Tibial nerve (tissue), 3 donors: ENCODE measurements at regions not wholly inside any gene's neighbourhood (a gene's known extent, or its start where the extent isn't known, plus 50 kb on each side); places are given as distances from the start of the nearest gene placed in this dataset.

Experiments used
- POLR2A ChIP-seq, 2 donors: fragments of 450-650 bp; IDR thresholded peaks; one replicate each; pipeline ENCODE4 v1.6.1; 2017; ENCODE audit warnings: antibody characterized with exemption in 2 of 2, mild to moderate bottlenecking in 2 of 2, moderate library complexity in 2 of 2
- TF ChIP-seq, protein P1 (sequence below), 5 experiments: fragments of 200-600 bp in 3 of 5; fragments of 450-650 bp in 2 of 5; sonication (generic) in 3 of 5; IDR thresholded peaks; one replicate each; pipeline ENCODE4 v1.5.1; 2016 to 2019; ENCODE audit warnings: antibody characterized with exemption in 5 of 5, mild to moderate bottlenecking in 3 of 5, moderate library complexity in 2 of 5

DNA sequence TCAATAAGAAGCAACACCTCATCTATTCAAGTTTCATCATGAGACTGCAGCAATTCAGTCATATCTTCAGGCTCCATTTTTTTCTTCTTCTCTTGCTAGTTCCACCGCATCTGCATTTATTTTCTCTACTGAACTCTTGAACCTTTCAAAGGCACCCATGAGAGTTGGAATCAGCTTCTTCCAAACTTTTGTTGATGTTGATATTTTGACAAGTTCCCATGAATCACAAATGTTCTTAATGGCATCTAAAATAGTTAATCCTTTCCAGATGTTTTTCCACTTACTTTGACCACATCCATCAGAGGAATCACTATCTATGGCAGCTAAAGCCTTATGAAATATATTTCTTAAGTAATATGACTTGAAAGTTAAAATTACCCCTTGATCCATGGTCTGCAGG lies 434.3 kb downstream of the GPATCH2 start:
- TF ChIP-seq, protein P1, sequence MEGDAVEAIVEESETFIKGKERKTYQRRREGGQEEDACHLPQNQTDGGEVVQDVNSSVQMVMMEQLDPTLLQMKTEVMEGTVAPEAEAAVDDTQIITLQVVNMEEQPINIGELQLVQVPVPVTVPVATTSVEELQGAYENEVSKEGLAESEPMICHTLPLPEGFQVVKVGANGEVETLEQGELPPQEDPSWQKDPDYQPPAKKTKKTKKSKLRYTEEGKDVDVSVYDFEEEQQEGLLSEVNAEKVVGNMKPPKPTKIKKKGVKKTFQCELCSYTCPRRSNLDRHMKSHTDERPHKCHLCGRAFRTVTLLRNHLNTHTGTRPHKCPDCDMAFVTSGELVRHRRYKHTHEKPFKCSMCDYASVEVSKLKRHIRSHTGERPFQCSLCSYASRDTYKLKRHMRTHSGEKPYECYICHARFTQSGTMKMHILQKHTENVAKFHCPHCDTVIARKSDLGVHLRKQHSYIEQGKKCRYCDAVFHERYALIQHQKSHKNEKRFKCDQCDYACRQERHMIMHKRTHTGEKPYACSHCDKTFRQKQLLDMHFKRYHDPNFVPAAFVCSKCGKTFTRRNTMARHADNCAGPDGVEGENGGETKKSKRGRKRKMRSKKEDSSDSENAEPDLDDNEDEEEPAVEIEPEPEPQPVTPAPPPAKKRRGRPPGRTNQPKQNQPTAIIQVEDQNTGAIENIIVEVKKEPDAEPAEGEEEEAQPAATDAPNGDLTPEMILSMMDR (IDR thresholded peaks at IDR 0.05) = no peak
- no peak for TF ChIP-seq POLR2A (IDR thresholded peaks at IDR 0.05)
